Activated effector memory CD4-positive, alpha-beta T cell treated with anti-CD3 and anti-CD28 coated beads, Interleukin-2, amount 50 U/mL, for 16 hours (primary cell): ENCODE measurements at regions not wholly inside any gene's neighbourhood (a gene's known extent, or its start where the extent isn't known, plus 50 kb on each side); places are given as distances from the start of the nearest gene placed in this dataset.

Experiments
- DNase-seq: peaks from one replicate; pipeline ENCODE4 v3.0.0-alpha.2; 2020

- no peak for DNase-seq
Measured at GRCh38 chr2:145649061-145649460, 1129.1 kb upstream of the ZEB2 start.

DNA sequence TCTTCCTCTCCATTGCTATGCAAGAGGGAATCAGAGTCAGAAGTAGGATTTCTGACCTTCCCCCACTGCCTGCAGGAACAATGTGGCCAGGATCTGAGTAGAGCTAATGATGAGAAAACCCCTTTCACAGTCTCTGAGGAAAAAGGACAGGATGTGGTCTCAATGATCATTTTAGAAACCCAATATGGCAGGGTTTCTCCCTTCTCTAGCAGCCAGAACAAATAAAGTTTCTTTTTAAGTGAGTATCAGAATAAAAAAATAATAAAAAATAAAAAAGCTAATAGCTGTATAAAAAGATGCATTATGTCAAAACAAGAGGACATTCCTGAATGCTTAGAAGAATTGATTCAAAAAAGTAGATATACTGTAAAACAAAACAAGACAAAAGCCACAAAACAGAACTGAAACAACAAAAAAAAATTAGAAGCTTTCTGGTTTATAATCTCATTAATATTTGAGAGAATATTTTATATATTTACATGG lies 1124.9 kb upstream of the ZEB2 start:
- DNase-seq, result no peak

GRCh38 chr2:145638675-145639074 lies 1118.8 kb upstream of the ZEB2 start:
- DNase-seq, result no peak

GRCh38 chr2:145635706-145636427 lies 1115.9 kb upstream of the ZEB2 start:
- DNase-seq, result no peak

DNA sequence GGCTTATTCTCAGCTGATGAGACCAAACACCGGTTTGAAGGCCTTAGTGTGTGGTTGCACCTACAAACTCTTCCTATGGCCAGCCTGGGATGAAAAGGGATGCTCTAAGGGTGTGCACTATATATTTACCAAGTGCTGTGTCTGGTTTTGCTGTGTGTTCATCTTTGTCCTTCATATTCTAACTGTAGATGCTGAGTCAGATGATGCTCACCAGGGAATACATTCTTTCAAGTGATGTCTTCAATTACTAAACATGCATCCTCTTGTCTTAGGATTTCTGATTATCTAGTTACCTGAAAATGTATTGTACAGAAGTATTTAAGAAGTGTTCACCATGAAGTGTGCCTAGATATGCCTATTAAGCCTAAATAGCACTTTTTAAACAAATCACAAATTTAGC lies 1111.6 kb upstream of the ZEB2 start:
- no peak for DNase-seq

- no peak for DNase-seq
Measured at GRCh38 chr2:145626301-145626700, 1106.4 kb upstream of the ZEB2 start.

DNA sequence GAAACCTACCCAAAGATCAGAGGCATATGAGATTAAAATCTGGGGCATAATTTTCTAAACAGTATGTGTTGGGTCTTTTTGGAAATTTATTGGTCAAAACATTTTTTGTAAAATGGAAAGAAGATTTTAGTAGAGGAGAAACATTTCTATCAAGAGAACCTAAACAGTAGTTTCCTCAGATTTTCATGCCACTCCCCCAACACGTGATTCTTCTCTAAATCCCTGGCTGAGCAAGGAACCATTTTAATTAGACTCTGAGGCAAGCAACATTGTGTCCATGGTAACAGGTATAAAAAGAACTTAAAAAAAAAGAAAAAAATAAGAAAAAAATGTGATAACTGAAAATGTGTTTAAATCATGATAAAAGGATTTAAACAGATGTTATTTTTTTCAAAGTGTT lies 1105.2 kb upstream of the ZEB2 start:
- no peak for DNase-seq

DNA sequence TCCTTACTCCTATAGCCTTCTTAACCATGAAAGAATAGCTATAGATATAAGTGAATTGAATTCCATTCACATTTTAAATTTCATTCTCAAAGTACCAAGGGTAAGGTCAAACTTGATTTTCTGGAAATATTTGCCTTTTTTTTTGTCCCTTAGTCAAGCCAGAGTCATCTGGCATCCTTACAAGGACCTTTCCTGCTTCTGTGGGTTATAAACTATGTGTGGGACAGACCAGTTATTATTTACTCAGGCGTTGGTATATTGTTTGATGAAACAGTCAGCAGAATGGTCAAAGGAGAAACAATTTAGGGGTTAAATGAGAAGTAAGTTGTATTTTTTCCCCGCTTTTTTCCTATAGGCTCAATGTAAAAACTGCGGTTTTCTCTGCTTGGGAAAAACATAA lies 1103.2 kb upstream of the ZEB2 start:
- DNase-seq, result no peak

DNA sequence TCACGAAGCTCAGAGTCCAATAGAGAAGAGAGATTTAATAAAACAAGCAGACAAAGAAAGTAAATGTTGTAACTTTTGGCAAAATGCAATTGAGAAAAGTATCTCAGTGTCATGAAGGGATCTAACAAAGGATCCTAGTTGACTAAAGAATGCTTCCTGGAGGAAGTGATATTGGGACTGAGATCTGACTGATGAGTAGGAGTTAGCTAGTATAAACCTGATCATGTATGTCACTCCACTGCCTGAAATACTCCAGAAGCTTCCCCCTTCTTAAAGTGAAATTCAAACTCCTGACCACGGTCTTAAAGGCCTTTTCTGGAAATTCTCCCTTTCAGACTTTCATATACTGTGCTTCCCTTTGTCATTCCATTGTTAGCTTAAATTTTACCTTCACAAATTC lies 1102.4 kb upstream of the ZEB2 start:
- DNase-seq, result no peak

DNA sequence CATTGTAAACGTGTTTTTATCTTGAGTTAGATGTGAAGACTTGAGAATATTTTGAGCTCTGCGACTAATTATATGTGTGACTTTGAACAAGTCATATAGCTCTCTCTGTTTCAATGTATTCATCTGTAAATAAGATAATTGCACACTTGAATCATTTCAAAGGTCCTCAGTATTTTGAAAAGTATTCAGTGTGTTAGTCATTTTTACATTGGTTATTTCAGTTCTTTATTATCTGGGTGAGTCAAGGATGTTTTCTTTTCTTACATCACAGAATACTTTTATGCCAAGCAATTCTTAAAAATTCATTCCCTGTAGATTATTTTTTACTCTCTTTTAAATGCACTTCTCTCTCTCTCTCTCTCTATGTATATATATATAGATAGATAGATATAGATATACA lies 1098.0 kb upstream of the ZEB2 start:
- no peak for DNase-seq

DNA sequence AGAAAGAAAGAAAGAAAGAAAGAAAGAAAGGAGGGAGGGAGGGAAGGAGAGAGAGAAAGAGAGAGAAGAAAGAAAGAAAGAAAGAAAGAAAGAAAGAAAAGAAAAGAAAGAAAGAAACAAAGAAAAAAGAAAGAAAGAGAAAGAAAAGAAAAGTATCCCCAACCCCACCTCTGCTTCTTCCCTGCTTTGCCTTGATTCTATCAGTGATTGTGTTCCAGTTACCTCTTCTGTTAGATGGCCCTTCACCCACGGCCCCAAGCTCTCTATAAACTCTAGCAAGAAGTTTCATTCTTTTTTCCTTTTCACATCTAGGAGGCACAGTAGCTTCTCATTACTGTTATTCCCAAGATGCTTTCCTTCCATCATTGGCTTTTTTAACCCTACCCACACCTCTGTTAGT lies 1097.5 kb upstream of the ZEB2 start:
- DNase-seq, result no peak

GRCh38 chr2:145615626-145616025 lies 1095.7 kb upstream of the ZEB2 start:
- DNase-seq, result no peak

GRCh38 chr2:145609951-145610350 lies 1090.0 kb upstream of the ZEB2 start:
- DNase-seq, result no peak

DNA sequence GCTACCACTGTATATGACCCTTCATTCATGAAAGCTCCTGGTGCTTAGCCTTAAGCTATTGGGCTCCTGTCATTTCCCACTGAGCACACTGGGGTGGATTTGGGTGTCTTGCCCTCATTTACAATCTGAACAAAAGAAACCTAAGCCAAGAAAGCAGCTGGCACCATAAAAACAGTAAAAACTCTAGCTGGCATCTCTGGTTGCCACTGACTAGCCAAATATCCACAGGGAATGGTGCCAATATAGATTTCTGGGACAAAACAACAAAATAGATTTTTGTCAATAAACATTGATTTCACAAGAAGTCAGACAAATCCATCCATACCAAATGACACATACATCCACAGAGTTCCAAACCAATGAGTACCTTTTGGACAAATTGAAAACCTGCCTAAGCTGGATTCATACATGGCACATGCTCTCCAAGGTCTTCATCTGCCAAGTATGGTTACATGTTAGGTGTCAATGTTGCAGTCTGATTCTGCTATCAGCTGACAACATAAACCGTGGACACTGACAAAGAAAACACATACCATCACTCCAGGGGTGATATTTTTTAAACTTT lies 1081.5 kb upstream of the ZEB2 start:
- no peak for DNase-seq

DNA sequence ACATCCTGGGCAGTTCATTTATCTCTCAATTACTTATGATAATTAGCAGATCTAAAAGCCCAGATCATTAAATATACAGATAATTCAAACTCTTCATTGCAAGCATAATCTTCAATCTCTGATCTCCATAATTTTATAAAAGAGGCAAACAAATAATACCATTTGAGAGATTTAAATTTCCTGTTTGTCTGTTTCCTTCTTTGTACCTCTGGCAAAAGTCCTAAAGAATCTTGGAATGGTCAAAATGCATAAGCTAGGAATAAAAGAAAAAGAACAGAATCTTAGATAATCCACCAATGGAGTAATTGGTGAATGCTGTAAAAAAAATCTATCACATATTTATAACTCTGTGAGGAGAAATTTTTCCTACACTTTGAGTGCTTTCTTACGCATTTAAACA lies 1080.9 kb upstream of the ZEB2 start:
- no peak for DNase-seq

DNA sequence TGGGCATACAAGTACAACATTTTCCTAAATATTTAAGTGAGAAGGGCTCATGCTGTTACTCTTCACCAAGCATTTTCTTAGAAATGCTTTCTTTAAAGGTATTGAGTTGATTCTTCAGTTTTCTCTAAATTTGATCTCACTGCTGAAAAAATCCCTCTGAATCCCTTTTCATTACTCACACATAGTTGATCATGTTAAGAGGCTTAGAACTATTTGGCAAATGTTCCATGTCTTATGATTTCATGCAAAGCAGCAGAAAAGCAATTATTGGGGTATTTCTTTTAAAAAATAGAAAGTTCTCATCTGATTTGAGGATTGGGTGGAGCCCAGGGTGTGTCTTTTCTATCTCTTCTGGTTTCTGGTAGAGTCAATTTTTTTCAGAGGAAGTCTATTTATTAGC lies 1079.8 kb upstream of the ZEB2 start:
- no peak for DNase-seq

GRCh38 chr2:145598434-145598833 lies 1078.5 kb upstream of the ZEB2 start:
- no peak for DNase-seq

- no peak for DNase-seq
Measured at GRCh38 chr2:145597809-145598208, 1077.9 kb upstream of the ZEB2 start.

DNA sequence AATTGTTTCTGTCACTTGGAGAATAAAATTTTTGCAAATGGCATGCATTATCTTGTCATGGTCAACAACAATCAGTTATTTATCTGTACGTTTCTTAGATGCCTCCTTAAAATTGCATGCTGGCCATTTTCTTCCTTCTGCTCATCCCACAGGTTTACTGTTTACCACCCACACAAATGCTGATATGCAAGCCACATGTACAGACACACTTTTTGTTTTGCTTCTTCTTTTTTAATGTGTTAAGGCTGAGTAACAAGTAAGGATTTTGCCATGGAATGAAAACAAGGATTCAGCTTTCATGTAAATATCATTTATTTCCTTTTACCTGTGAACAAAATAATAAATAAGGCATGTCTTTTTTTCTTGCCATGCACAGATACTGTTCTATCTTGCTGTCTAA lies 1077.1 kb upstream of the ZEB2 start:
- DNase-seq, result no peak

GRCh38 chr2:145596416-145596815 lies 1076.5 kb upstream of the ZEB2 start:
- no peak for DNase-seq

GRCh38 chr2:145595296-145595695 lies 1075.4 kb upstream of the ZEB2 start:
- DNase-seq, result no peak

GRCh38 chr2:145593991-145594614 lies 1074.2 kb upstream of the ZEB2 start:
- DNase-seq, result no peak

- no peak for DNase-seq
Measured at GRCh38 chr2:145593280-145593679, 1073.4 kb upstream of the ZEB2 start.

- no peak for DNase-seq
Measured at GRCh38 chr2:145592361-145592760, 1072.4 kb upstream of the ZEB2 start.
